ENCODE measurements at regions not wholly inside any gene's neighbourhood (a gene's known extent, or its start where the extent isn't known, plus 50 kb on each side); places are given as distances from the start of the nearest gene placed in this dataset.

- Mint-ChIP-seq H3K4me3 (ENCODE audit: unreplicated experiment) (no peak overlapping the region), H3K27ac (ENCODE audit: unreplicated experiment) (no peak overlapping the region), H3K27me3 (ENCODE audit: unreplicated experiment) (no peaks in the 10 kb centered on the region), H3K9me3 (ENCODE audit: unreplicated experiment) (peaks cover 6% of the 10 kb centered on the region), H3K4me1 (ENCODE audit: unreplicated experiment) (peaks cover 10% of the 10 kb centered on the region), H3K36me3 (ENCODE audit: unreplicated experiment) (no peaks in the 10 kb centered on the region)
- TF ChIP-seq CTCF (IDR thresholded peaks at IDR 0.05) = peak; percentile 34
- DNase-seq (ENCODE audit: extremely low spot score, unreplicated experiment) = no peak
Measured at GRCh38 chr13:76019421-76020044, 383.4 kb downstream of the LMO7 start.

GRCh38 chr13:76017861-76018556 is 381.9 kb downstream of the LMO7 start:
- no peaks in the 10 kb centered on the region for H3K9me3 Mint-ChIP-seq (ENCODE audit: unreplicated experiment)
- DNase-seq (ENCODE audit: extremely low spot score, unreplicated experiment) = no peak
- H3K27ac Mint-ChIP-seq (ENCODE audit: unreplicated experiment) = no peak overlapping the region
- H3K4me1 Mint-ChIP-seq (ENCODE audit: unreplicated experiment) = peaks cover 16% of the 10 kb centered on the region
- H3K27me3 Mint-ChIP-seq (ENCODE audit: unreplicated experiment) = no peaks in the 10 kb centered on the region
- no peaks in the 10 kb centered on the region for H3K36me3 Mint-ChIP-seq (ENCODE audit: unreplicated experiment)
- no peak overlapping the region for H3K4me3 Mint-ChIP-seq (ENCODE audit: unreplicated experiment)
- TF ChIP-seq CTCF (IDR thresholded peaks at IDR 0.05) = no peak

- H3K27ac Mint-ChIP-seq (ENCODE audit: unreplicated experiment) = no peak overlapping the region
- TF ChIP-seq CTCF (IDR thresholded peaks at IDR 0.05) = peak; percentile 43
- no peak overlapping the region for H3K4me3 Mint-ChIP-seq (ENCODE audit: unreplicated experiment)
- H3K27me3 Mint-ChIP-seq (ENCODE audit: unreplicated experiment) = no peaks in the 10 kb centered on the region
- H3K36me3 Mint-ChIP-seq (ENCODE audit: unreplicated experiment) = no peaks in the 10 kb centered on the region
- H3K9me3 Mint-ChIP-seq (ENCODE audit: unreplicated experiment) = no peaks in the 10 kb centered on the region
- no peak for DNase-seq (ENCODE audit: extremely low spot score, unreplicated experiment)
- peaks cover 26% of the 10 kb centered on the region for H3K4me1 Mint-ChIP-seq (ENCODE audit: unreplicated experiment)
Measured at GRCh38 chr13:76016799-76017400, 380.8 kb downstream of the LMO7 start.

- Mint-ChIP-seq H3K4me3 (ENCODE audit: unreplicated experiment) (peak overlapping the region; percentile 58), H3K27ac (ENCODE audit: unreplicated experiment) (peak overlapping the region; percentile 77), H3K4me1 (ENCODE audit: unreplicated experiment) (peaks cover 35% of the 10 kb centered on the region), H3K27me3 (ENCODE audit: unreplicated experiment) (no peaks in the 10 kb centered on the region), H3K9me3 (ENCODE audit: unreplicated experiment) (no peaks in the 10 kb centered on the region), H3K36me3 (ENCODE audit: unreplicated experiment) (no peaks in the 10 kb centered on the region)
- no peak for DNase-seq (ENCODE audit: extremely low spot score, unreplicated experiment)
- no peak for TF ChIP-seq CTCF (IDR thresholded peaks at IDR 0.05)
Measured at GRCh38 chr13:76014406-76015318, 378.5 kb downstream of the LMO7 start.
